Smooth muscle cell (in vitro differentiated cells): ENCODE measurements at regions not wholly inside any gene's neighbourhood (a gene's known extent, or its start where the extent isn't known, plus 50 kb on each side); places are given as distances from the start of the nearest gene placed in this dataset.

Experiments
- DNase-seq: peaks from one replicate; lab custom pipeline; 2025; ENCODE audit not compliant: unreplicated experiment; lab: John Stamatoyannopoulos, UW
- H2AFZ ChIP-seq: fragments of 200-600 bp; sonication (generic); 2 replicates; pipeline ENCODE4 v1.6.0; 2016; ENCODE audit warnings: antibody characterized with exemption, low read depth, mild to moderate bottlenecking
- H3F3A ChIP-seq: fragments of 200-600 bp; sonication (generic); 2 replicates; pipeline ENCODE4 v1.6.0; 2017; ENCODE audit warnings: antibody characterized with exemption, low read depth
- H3K27ac ChIP-seq: fragments of 200-600 bp; sonication (generic); 2 replicates; pipeline ENCODE4 v1.5.1; 2016; ENCODE audit warnings: low read depth, mild to moderate bottlenecking
- H3K27me3 ChIP-seq: fragments of 200-600 bp; sonication (generic); 2 replicates; pipeline ENCODE4 v1.6.1; 2016; ENCODE audit warnings: low read depth, mild to moderate bottlenecking
- H3K36me3 ChIP-seq: fragments of 200-600 bp; sonication (generic); 2 replicates; pipeline ENCODE4 v1.5.1; 2016; ENCODE audit warnings: low read depth
- H3K4me1 ChIP-seq: fragments of 200-600 bp; sonication (generic); 2 replicates; pipeline ENCODE4 v1.5.1; 2016; ENCODE audit warnings: low read depth
- H3K4me2 ChIP-seq: fragments of 200-600 bp; sonication (generic); 2 replicates; pipeline ENCODE4 v1.6.0; 2016; ENCODE audit warnings: mild to moderate bottlenecking
- H3K4me3 ChIP-seq: fragments of 200-600 bp; sonication (generic); 2 replicates; pipeline ENCODE4 v1.5.1; 2016; ENCODE audit warnings: mild to moderate bottlenecking
- H3K79me2 ChIP-seq: fragments of 200-600 bp; sonication (generic); 2 replicates; pipeline ENCODE4 v1.6.0; 2016; ENCODE audit warnings: low read depth, mild to moderate bottlenecking
- H3K9ac ChIP-seq: fragments of 200-600 bp; sonication (generic); 2 replicates; pipeline ENCODE4 v1.6.0; 2016; ENCODE audit warnings: low read depth
- H3K9me3 ChIP-seq: fragments of 200-600 bp; sonication (generic); replicated peaks from 2 replicates; pipeline ENCODE4 v1.5.1; 2016; ENCODE audit warnings: low read depth
- H4K20me1 ChIP-seq: fragments of 200-600 bp; sonication (generic); 2 replicates; pipeline ENCODE4 v1.6.0; 2016; ENCODE audit warnings: low read depth
- CTCF ChIP-seq: fragments of 200-600 bp; sonication (generic); IDR thresholded peaks from 2 replicates; pipeline ENCODE4 v1.5.1; 2017; ENCODE audit warnings: borderline replicate concordance, mild to moderate bottlenecking, antibody characterized with exemption; ENCODE audit not compliant: insufficient read depth, poor library complexity, severe bottlenecking
- WGBS: methylation state at CpG from one replicate; pipeline ENCODE4 v1.1.7; 2016; ENCODE audit warnings: low lambda C conversion rate; 5-methylcytosine and 5-hydroxymethylcytosine counted together

- Histone ChIP-seq H3K36me3 (no peaks in the 10 kb centered on the region), H2AFZ (no peak overlapping the region), H3K27me3 (no peaks in the 10 kb centered on the region), H3K9ac (no peak overlapping the region), H3K4me1 (peaks cover 2% of the 10 kb centered on the region), H3K9me3 (no peaks in the 10 kb centered on the region), H3F3A (no peaks in the 10 kb centered on the region), H3K4me3 (no peak overlapping the region), H4K20me1 (no peaks in the 10 kb centered on the region), H3K27ac (no peak overlapping the region), H3K79me2 (no peaks in the 10 kb centered on the region), H3K4me2 (no peak overlapping the region)
- 92% methylated on average over 10 of the region's 10 CpGs for WGBS
- TF ChIP-seq CTCF, result no peak
- DNase-seq, result no peak
Measured at GRCh38 chr22:48431014-48431413, 1396.7 kb downstream of the BRD1 start.

GRCh38 chr22:48429446-48430020 lies 1398.1 kb downstream of the BRD1 start:
- TF ChIP-seq CTCF, result no peak
- Histone ChIP-seq H3K27ac (no peak overlapping the region), H3K79me2 (no peaks in the 10 kb centered on the region), H2AFZ (no peak overlapping the region), H3K4me1 (peaks cover 2% of the 10 kb centered on the region), H3K36me3 (no peaks in the 10 kb centered on the region), H3K4me2 (no peak overlapping the region), H3K9ac (no peak overlapping the region), H3K9me3 (no peaks in the 10 kb centered on the region), H3K4me3 (no peak overlapping the region), H3K27me3 (no peaks in the 10 kb centered on the region), H4K20me1 (no peaks in the 10 kb centered on the region), H3F3A (no peaks in the 10 kb centered on the region)
- DNase-seq, result no peak
- WGBS, result 88% methylated on average over 12 of the region's 12 CpGs

- H2AFZ ChIP-seq, result no peak overlapping the region
- no peak overlapping the region for H3K27ac ChIP-seq
- no peak for TF ChIP-seq CTCF
- peaks cover 2% of the 10 kb centered on the region for H3K4me1 ChIP-seq
- DNase-seq, result no peak
- H3F3A ChIP-seq, result no peaks in the 10 kb centered on the region
- H3K4me2 ChIP-seq, result no peak overlapping the region
- WGBS, result 62% methylated on average over 18 of the region's 18 CpGs
- no peaks in the 10 kb centered on the region for H4K20me1 ChIP-seq
- no peak overlapping the region for H3K4me3 ChIP-seq
- H3K9ac ChIP-seq, result no peak overlapping the region
- H3K36me3 ChIP-seq, result no peaks in the 10 kb centered on the region
- no peaks in the 10 kb centered on the region for H3K79me2 ChIP-seq
- no peaks in the 10 kb centered on the region for H3K27me3 ChIP-seq
- H3K9me3 ChIP-seq, result no peaks in the 10 kb centered on the region
Measured at GRCh38 chr22:48428631-48429371, 1398.9 kb downstream of the BRD1 start.
